IMR-90 (cell line): ENCODE measurements at regions not wholly inside any gene's neighbourhood (a gene's known extent, or its start where the extent isn't known, plus 50 kb on each side); places are given as distances from the start of the nearest gene placed in this dataset.

ENCODE experiments used
- FOS ChIP-seq: fragments of 150-350 bp; IDR thresholded peaks from 2 replicates; pipeline ENCODE4 v1.6.1; 2016; ENCODE audit warnings: low read depth, low read length
- SMC3 ChIP-seq: fragments of 150-350 bp; IDR thresholded peaks from 2 replicates; pipeline ENCODE4 v1.6.1; 2016; ENCODE audit warnings: low read depth, mild to moderate bottlenecking, antibody characterized with exemption, low read length, moderate library complexity
- TF ChIP-seq, protein P1 (sequence below): fragments of 150-350 bp; IDR thresholded peaks from 2 replicates; pipeline ENCODE4 v1.6.1; 2017; ENCODE audit warnings: mild to moderate bottlenecking, antibody characterized with exemption, low read length, low read depth
- TF ChIP-seq, protein P2 (sequence below): conservative IDR thresholded peaks from 2 replicates; pipeline ENCODE4 v1.5.1; 2012; ENCODE audit warnings: mild to moderate bottlenecking, low read depth, low read length, improper control_type of control experiment

DNA sequence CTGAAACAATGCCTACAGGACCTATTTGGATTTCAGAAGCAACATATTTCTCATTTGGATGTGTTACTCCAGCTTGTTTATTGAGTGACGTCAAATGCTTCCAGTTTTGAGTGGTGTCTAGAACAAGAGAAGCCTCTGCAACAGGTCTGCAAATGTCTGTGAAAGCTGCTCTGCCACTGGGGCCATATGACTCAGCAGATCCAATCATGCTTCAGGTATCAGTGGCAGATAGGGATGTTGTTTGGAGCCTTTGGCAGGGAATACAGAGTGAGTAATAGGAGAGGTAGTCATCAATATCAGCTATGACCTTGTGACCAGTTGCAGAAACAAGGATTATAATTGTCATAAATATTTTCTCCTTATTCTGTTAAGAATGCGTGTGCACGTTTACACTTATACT is 141.1 kb upstream of the ZXDA start:
- TF ChIP-seq, protein P1, sequence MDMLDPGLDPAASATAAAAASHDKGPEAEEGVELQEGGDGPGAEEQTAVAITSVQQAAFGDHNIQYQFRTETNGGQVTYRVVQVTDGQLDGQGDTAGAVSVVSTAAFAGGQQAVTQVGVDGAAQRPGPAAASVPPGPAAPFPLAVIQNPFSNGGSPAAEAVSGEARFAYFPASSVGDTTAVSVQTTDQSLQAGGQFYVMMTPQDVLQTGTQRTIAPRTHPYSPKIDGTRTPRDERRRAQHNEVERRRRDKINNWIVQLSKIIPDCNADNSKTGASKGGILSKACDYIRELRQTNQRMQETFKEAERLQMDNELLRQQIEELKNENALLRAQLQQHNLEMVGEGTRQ: no peak
- TF ChIP-seq, protein P2, sequence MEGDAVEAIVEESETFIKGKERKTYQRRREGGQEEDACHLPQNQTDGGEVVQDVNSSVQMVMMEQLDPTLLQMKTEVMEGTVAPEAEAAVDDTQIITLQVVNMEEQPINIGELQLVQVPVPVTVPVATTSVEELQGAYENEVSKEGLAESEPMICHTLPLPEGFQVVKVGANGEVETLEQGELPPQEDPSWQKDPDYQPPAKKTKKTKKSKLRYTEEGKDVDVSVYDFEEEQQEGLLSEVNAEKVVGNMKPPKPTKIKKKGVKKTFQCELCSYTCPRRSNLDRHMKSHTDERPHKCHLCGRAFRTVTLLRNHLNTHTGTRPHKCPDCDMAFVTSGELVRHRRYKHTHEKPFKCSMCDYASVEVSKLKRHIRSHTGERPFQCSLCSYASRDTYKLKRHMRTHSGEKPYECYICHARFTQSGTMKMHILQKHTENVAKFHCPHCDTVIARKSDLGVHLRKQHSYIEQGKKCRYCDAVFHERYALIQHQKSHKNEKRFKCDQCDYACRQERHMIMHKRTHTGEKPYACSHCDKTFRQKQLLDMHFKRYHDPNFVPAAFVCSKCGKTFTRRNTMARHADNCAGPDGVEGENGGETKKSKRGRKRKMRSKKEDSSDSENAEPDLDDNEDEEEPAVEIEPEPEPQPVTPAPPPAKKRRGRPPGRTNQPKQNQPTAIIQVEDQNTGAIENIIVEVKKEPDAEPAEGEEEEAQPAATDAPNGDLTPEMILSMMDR: no peak
- no peak for TF ChIP-seq SMC3
- no peak for TF ChIP-seq FOS
